BJ (cell line): ENCODE measurements at regions not wholly inside any gene's neighbourhood (a gene's known extent, or its start where the extent isn't known, plus 50 kb on each side); places are given as distances from the start of the nearest gene placed in this dataset.

Experiments
- CTCF ChIA-PET: fragments of 350-600 bp; formaldehyde crosslinking; extraction: SDS; loops from one replicate; lab custom pipeline; 2021; ENCODE audit warnings: antibody characterized with exemption, inconsistent platforms; lab: Yijun Ruan, JAX
- POLR2A ChIA-PET: fragments of 300-600 bp; sonication (Branson Sonifier 250); formaldehyde crosslinking; extraction: SDS; loops from one replicate; lab custom pipeline; 2021; ENCODE audit warnings: antibody characterized with exemption; lab: Charles Lee
- DNase-seq: peaks from one replicate; pipeline ENCODE4 v3.0.0-alpha.2; 2011; ENCODE audit warnings: low read depth
- H3K27me3 ChIP-seq: 2 replicates; pipeline ENCODE4 v1.6.0; 2011; ENCODE audit warnings: low read length; ENCODE audit not compliant: control insufficient read depth, insufficient read depth
- H3K36me3 ChIP-seq: 2 replicates; pipeline ENCODE4 v1.5.1; 2011; ENCODE audit warnings: low read length; ENCODE audit not compliant: control insufficient read depth, insufficient read depth
- H3K4me3 ChIP-seq: 2 replicates; pipeline ENCODE4 v1.5.1; 2011; ENCODE audit warnings: low read depth, mild to moderate bottlenecking, control low read depth, low read length
- TF ChIP-seq, protein P1 (sequence below): IDR thresholded peaks from 2 replicates; pipeline ENCODE4 v1.5.1; 2011; ENCODE audit warnings: low read depth, mild to moderate bottlenecking, control low read depth, inconsistent platforms, low read length, moderate library complexity; ENCODE audit not compliant: insufficient read depth

DNA sequence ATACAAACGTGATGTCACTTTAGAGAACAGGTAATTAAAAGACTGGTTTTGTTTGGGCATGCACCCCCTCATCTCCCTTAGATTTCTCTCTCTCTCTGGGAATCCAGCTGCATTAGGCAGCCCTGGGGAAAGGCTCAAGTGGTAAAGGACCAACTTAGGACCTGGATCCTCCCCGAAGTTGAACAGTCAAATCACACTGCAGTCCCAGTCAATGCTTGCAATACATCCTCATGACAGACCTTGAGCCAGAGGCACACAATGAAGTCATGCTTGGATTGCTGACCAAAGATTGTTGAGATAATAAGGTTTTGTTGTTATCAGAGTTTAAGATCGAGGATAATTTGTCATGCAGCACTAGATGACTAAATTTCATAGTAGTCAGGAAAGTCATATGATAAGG lies 1285.8 kb upstream of the NCAM2 start:
- no peaks in the 10 kb centered on the region for H3K36me3 ChIP-seq
- ChIA-PET POLR2A (no interaction called here), CTCF (no interaction called here)
- H3K4me3 ChIP-seq: no peak overlapping the region
- H3K27me3 ChIP-seq: no peaks in the 10 kb centered on the region
- DNase-seq: no peak
- TF ChIP-seq, protein P1, sequence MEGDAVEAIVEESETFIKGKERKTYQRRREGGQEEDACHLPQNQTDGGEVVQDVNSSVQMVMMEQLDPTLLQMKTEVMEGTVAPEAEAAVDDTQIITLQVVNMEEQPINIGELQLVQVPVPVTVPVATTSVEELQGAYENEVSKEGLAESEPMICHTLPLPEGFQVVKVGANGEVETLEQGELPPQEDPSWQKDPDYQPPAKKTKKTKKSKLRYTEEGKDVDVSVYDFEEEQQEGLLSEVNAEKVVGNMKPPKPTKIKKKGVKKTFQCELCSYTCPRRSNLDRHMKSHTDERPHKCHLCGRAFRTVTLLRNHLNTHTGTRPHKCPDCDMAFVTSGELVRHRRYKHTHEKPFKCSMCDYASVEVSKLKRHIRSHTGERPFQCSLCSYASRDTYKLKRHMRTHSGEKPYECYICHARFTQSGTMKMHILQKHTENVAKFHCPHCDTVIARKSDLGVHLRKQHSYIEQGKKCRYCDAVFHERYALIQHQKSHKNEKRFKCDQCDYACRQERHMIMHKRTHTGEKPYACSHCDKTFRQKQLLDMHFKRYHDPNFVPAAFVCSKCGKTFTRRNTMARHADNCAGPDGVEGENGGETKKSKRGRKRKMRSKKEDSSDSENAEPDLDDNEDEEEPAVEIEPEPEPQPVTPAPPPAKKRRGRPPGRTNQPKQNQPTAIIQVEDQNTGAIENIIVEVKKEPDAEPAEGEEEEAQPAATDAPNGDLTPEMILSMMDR: no peak

DNA sequence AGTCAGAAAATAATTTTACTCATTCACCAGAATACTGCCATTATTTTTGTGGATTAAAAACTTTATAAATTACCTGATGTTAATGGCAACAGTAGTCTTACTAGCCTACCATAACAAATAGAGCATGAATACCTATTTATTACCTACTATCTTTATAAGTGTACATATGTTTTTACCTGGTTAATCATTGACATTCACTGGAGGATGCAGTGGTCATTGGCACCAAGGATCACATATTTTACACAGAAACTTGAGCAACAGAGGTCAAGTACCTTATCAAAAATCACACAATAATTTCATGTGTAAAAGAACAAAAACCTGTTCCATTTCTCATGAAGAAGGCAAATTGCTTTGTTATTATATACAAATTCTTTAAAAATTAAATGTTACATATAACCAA lies 1284.9 kb upstream of the NCAM2 start:
- ChIA-PET CTCF (no interaction called here), POLR2A (no interaction called here)
- no peak overlapping the region for H3K4me3 ChIP-seq
- DNase-seq: no peak
- no peaks in the 10 kb centered on the region for H3K27me3 ChIP-seq
- TF ChIP-seq, protein P1: no peak
- H3K36me3 ChIP-seq: no peaks in the 10 kb centered on the region

DNA sequence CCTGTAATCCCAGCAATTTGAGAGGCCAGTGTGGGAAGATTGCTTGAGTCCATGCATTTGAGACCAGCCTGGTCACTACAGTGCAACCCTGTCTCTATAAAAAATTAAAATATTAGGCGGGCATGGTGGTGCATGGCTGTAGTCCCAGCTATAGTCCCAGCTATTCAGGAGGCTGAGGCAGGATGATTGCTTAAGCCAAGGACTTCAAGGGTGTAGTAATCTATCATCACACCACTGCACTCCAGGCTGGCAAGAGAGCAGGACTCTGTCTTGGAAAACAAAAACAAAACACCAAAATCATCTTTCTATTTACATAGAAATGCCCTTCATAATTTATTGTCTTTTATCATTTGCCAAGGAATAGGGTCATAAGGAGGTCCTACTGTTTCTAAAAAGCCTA lies 1274.1 kb upstream of the NCAM2 start:
- TF ChIP-seq, protein P1: no peak

DNA sequence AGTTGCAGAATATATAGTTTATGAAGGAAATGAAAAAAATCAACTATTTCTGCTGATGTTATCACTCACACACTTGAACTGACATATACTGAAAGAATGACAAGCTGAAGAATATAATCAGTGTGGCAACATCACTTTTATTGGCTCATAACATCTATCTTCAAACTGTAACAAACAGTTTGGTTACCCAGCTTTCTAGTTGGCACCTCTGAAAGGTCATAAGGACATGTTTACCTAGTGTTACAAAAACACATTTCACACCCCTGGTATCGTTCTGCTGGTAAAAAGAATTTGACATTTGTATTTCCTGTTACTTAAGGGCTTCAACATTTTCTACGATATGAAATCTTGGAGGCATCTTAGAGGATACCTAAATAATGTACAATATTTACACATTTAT lies 1267.0 kb upstream of the NCAM2 start:
- H3K36me3 ChIP-seq: no peaks in the 10 kb centered on the region
- POLR2A ChIA-PET: no interaction called here
- TF ChIP-seq, protein P1: no peak
- CTCF ChIA-PET: no interaction called here
- DNase-seq: no peak
- H3K27me3 ChIP-seq: no peaks in the 10 kb centered on the region
- H3K4me3 ChIP-seq: no peak overlapping the region

More for the DNA sequence above, 1274.1 kb upstream of the NCAM2 start:
- DNase-seq: no peak
- H3K27me3 ChIP-seq: no peaks in the 10 kb centered on the region
- H3K4me3 ChIP-seq: no peak overlapping the region
- ChIA-PET POLR2A (no interaction called here), CTCF (no interaction called here)
- H3K36me3 ChIP-seq: no peaks in the 10 kb centered on the region

DNA sequence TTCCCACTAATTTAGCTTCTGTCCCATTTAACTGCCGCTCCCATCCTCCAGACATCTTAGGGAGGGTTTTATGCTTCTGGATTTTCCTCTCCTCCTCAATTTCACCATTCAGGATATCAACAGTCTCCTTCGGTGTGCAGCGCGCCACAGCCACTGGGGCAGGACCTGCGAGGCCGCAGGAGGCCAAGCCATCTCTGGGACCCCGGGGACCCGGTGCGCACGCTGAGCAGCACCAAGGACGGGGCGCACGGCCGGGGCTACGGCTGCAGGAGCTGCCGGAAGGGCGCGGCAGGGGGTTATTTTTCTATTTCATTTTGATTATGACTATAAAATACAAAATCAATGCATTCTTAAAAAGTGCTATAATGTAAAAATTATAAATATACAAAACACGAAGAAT lies 1238.4 kb upstream of the NCAM2 start:
- TF ChIP-seq, protein P1: no peak
- ChIA-PET CTCF (no interaction called here), POLR2A (no interaction called here)
- H3K27me3 ChIP-seq: no peaks in the 10 kb centered on the region
- no peak overlapping the region for H3K4me3 ChIP-seq
- H3K36me3 ChIP-seq: no peaks in the 10 kb centered on the region
- no peak for DNase-seq
